ENCODE measurements at regions not wholly inside any gene's neighbourhood (a gene's known extent, or its start where the extent isn't known, plus 50 kb on each side); places are given as distances from the start of the nearest gene placed in this dataset.

DNA sequence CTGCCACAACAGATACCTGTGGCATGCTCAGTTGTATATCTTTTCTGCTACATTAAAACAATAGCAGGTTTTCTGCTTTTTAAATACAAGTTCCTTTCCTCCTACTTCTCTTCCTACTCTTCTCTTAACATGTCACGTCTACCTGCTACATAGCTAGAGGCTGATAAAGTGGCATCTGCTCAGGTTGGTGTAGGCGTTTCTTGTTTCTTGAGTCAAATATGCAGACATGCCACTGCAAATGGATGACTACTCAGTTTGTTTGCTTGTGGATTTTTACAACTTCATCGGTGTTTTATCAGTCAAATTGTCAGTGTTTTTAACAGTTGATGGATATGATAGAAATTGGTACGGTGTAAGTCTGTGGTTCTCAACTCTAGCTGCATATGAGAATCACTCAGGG, 525.7 kb downstream of the TLE4 start:
- TF ChIP-seq FOS (IDR thresholded peaks at IDR 0.05; ENCODE audit: borderline replicate concordance, insufficient read depth, low read length) (no peak), MYC (IDR thresholded peaks at IDR 0.05; ENCODE audit: low read depth, low read length) (no peak), POLR2AphosphoS5 (IDR thresholded peaks at IDR 0.05; ENCODE audit: insufficient read depth, low read depth, low read length) (no peak), POLR2A (IDR thresholded peaks at IDR 0.05; ENCODE audit: low read depth, low read length) (no peak), GATA2 (IDR thresholded peaks at IDR 0.05; ENCODE audit: insufficient read depth, insufficient read length, low read depth, low read length) (no peak), JUN (IDR thresholded peaks at IDR 0.05; ENCODE audit: borderline replicate concordance, insufficient read depth, insufficient read length, low read depth) (no peak), EZH2 (IDR thresholded peaks at IDR 0.05; ENCODE audit: borderline replicate concordance, low read depth, low read length, severe bottlenecking) (no peak)
- TF ChIP-seq, protein P1, sequence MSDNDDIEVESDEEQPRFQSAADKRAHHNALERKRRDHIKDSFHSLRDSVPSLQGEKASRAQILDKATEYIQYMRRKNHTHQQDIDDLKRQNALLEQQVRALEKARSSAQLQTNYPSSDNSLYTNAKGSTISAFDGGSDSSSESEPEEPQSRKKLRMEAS (IDR thresholded peaks at IDR 0.05; ENCODE audit: insufficient read depth, insufficient read length), result no peak
- TF ChIP-seq, protein P2, sequence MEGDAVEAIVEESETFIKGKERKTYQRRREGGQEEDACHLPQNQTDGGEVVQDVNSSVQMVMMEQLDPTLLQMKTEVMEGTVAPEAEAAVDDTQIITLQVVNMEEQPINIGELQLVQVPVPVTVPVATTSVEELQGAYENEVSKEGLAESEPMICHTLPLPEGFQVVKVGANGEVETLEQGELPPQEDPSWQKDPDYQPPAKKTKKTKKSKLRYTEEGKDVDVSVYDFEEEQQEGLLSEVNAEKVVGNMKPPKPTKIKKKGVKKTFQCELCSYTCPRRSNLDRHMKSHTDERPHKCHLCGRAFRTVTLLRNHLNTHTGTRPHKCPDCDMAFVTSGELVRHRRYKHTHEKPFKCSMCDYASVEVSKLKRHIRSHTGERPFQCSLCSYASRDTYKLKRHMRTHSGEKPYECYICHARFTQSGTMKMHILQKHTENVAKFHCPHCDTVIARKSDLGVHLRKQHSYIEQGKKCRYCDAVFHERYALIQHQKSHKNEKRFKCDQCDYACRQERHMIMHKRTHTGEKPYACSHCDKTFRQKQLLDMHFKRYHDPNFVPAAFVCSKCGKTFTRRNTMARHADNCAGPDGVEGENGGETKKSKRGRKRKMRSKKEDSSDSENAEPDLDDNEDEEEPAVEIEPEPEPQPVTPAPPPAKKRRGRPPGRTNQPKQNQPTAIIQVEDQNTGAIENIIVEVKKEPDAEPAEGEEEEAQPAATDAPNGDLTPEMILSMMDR (IDR thresholded peaks at IDR 0.05; ENCODE audit: extremely low read depth in 1 of 2, insufficient read depth in 1 of 2, low read depth in 1 of 2, low read length in 2 of 2), result no peak
- Histone ChIP-seq H3K9me3 (replicated peaks; ENCODE audit: control insufficient read depth, insufficient read depth, low read length) (no peaks in the 10 kb centered on the region), H3K4me3 (replicated peaks in 1 of 3; ENCODE audit: insufficient read depth in 1 of 3, low read depth in 1 of 3, low read length in 3 of 3) (no peak overlapping the region), H3K9ac (replicated peaks; ENCODE audit: extremely low read depth, insufficient read depth, low read length) (no peak overlapping the region), H2AFZ (ENCODE audit: low read depth, low read length) (no peak overlapping the region), H3K79me2 (ENCODE audit: control insufficient read depth, insufficient read depth, low read length) (no peaks in the 10 kb centered on the region), H3K27ac (ENCODE audit: insufficient read depth, low read depth, low read length) (no peak overlapping the region), H3K9me1 (replicated peaks; ENCODE audit: control insufficient read depth, extremely low read depth, insufficient read depth, low read length) (no peaks in the 10 kb centered on the region), H3K4me1 (ENCODE audit: control insufficient read depth, extremely low read depth, insufficient read depth, low read length) (no peaks in the 10 kb centered on the region), H3K4me2 (ENCODE audit: insufficient read depth, low read length) (no peak overlapping the region), H4K20me1 (replicated peaks; ENCODE audit: control insufficient read depth, extremely low read depth, insufficient read depth, low read length) (no peaks in the 10 kb centered on the region), H3K36me3 (ENCODE audit: control insufficient read depth in 2 of 2, extremely low read depth in 1 of 2, insufficient read depth in 2 of 2, low read length in 2 of 2) (no peaks in the 10 kb centered on the region), H3K27me3 (ENCODE audit: control insufficient read depth in 2 of 2, insufficient read depth in 2 of 2, low read length in 2 of 2) (no peaks in the 10 kb centered on the region)
- intact Hi-C loops (cut with micrococcal nuclease), result no loop called here
- no TSS peak for BruUV-seq (replicated peaks)
- ChIA-PET POLR2A (no interaction called here), CTCF (no interaction called here)
- dilution Hi-C loops (cut with MboI; ENCODE audit: extremely low pct_ligation_motif_present, low sequenced_read_pairs), result no loop called here
- FAIRE-seq (no peak), DNase-seq (ENCODE audit: low read depth, low spot score) (no peak)
